ENCODE measurements at regions not wholly inside any gene's neighbourhood (a gene's known extent, or its start where the extent isn't known, plus 50 kb on each side); places are given as distances from the start of the nearest gene placed in this dataset.

DNA sequence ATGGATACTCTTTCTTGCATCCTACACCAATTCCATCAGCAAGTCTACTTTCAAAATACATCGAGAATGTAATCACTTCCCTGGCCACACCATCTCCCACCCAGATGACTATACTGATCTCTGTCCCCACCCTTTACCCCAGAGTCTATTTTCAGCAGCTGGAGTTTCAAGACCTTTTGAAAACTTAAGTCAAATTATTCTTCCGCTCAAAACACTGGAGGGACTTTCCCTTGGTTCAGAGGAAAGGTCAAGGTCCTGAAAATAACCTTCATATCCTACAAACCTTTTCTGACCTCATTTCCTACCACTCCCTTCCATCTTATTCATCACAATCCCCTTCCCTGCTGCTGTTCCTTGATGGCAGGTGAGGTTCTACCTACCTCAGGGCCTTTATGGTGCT lies 58.8 kb upstream of the LYPD6 start:
- CTCF ChIA-PET, result no interaction called here
- TF ChIP-seq, protein P1, sequence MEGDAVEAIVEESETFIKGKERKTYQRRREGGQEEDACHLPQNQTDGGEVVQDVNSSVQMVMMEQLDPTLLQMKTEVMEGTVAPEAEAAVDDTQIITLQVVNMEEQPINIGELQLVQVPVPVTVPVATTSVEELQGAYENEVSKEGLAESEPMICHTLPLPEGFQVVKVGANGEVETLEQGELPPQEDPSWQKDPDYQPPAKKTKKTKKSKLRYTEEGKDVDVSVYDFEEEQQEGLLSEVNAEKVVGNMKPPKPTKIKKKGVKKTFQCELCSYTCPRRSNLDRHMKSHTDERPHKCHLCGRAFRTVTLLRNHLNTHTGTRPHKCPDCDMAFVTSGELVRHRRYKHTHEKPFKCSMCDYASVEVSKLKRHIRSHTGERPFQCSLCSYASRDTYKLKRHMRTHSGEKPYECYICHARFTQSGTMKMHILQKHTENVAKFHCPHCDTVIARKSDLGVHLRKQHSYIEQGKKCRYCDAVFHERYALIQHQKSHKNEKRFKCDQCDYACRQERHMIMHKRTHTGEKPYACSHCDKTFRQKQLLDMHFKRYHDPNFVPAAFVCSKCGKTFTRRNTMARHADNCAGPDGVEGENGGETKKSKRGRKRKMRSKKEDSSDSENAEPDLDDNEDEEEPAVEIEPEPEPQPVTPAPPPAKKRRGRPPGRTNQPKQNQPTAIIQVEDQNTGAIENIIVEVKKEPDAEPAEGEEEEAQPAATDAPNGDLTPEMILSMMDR (IDR thresholded peaks at IDR 0.05; ENCODE audit: control extremely low read depth, extremely low read depth, low read depth, missing control alignments), result no peak
- peak; percentile 23 for DNase-seq (ENCODE audit: extremely low spot score)
- POLR2A ChIA-PET, result no interaction called here

DNA sequence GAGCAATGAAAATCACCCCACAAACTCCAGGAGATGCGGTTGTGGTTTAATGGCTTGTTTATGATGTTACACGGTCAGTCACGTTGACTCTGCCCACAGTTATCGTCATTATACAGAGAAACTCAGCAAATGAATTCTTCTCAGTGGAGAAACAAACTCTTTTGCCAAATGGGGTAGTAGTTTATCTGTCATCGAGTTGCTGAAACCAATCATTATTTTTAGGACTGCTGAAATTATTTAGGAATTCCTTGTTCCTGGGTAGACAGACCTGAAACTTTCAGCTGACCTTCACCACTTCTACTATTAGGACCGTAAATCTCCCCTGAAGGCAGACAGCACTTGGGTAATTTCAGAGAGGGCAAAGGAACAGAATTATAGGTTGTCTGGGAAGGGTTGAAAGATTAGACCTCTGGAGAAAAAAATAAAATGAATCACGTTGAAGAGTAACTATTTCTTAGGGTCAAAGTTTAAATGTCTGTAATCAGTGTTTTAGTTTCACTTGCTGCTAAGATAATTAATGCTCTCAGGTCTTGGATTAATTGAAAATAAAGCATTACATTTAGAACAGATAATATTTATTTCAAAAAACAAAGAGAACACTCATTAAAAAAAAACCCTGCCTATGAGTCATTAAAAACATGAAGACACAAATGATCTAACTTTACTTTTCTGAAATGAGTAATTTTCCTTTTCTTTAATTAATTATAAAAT lies 52.1 kb upstream of the LYPD6 start:
- no peak for DNase-seq (ENCODE audit: extremely low spot score)
- POLR2A ChIA-PET, result no interaction called here

DNA sequence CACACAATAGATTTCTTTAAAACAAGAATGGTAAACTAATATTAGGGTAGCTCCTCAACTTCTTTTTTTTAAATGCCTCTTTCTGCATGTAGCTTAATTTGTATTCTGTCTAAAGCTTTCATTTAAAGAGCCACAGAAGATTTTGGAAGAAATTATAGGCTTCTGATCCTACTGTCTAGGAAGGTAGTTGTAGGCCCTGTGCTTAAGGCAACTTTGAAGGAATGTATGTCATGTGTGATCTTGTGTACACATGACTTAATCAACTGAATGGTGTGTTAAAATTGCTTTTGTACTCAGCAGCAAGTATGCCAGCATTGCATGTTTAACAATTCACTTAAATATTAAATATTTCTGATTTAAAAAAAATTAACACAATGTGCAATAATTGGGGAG lies 51.5 kb upstream of the LYPD6 start:
- CTCF ChIA-PET, result no interaction called here
- TF ChIP-seq, protein P1 (IDR thresholded peaks at IDR 0.05; ENCODE audit: control extremely low read depth, extremely low read depth, low read depth, missing control alignments), result no peak
- POLR2A ChIA-PET, result no interaction called here
- DNase-seq (ENCODE audit: extremely low spot score), result no peak

More for the DNA sequence above, 52.1 kb upstream of the LYPD6 start:
- TF ChIP-seq, protein P1 (IDR thresholded peaks at IDR 0.05; ENCODE audit: control extremely low read depth, extremely low read depth, low read depth, missing control alignments), result no peak
- CTCF ChIA-PET, result interaction anchor here (0.9 kb wide), 1 partner anchor 17 kb away, joined by 3 read pairs; no protein-coding TSS in a partner anchor
